GM12891 (cell line): ENCODE measurements at regions not wholly inside any gene's neighbourhood (a gene's known extent, or its start where the extent isn't known, plus 50 kb on each side); places are given as distances from the start of the nearest gene placed in this dataset.
"Not testable (repeated sequence)": the region's sequence is repeated elsewhere in the genome, so short reads cannot be mapped to it uniquely, and the experiment has no call there.

Experiments
- DNase-seq: peaks from one replicate; pipeline ENCODE4 v3.0.0; 2011; ENCODE audit warnings: low spot score; ENCODE audit not compliant: insufficient read length
- FAIRE-seq: peaks from 2 replicates; lab custom pipeline; 2011; peaks lifted over from hg19 to GRCh38; lab: Jason Lieb, UNC
- PAX5 ChIP-seq: IDR thresholded peaks from 2 replicates; pipeline ENCODE4 v1.6.1; 2011; ENCODE audit warnings: low read length, moderate library complexity, mild to moderate bottlenecking; ENCODE audit not compliant: insufficient read depth, severe bottlenecking
- POLR2A ChIP-seq: IDR thresholded peaks from 2 replicates; pipeline ENCODE4 v1.6.1; 2011; ENCODE audit warnings: low read depth, low read length, control low read depth
- POLR2AphosphoS5 ChIP-seq: IDR thresholded peaks from 2 replicates; pipeline ENCODE4 v1.6.1; 2011; ENCODE audit warnings: low read depth, low read length, control low read depth
- POU2F2 ChIP-seq: IDR thresholded peaks from 2 replicates; pipeline ENCODE4 v1.6.1; 2011; ENCODE audit warnings: low read depth, mild to moderate bottlenecking, control low read depth, low read length, moderate library complexity
- SPI1 ChIP-seq: IDR thresholded peaks from 2 replicates; pipeline ENCODE4 v1.6.1; 2011; ENCODE audit warnings: low read depth, low read length, control low read depth
- TAF1 ChIP-seq: IDR thresholded peaks from 2 replicates; pipeline ENCODE4 v1.6.1; 2011; ENCODE audit warnings: low read depth, low read length, control low read depth

DNA sequence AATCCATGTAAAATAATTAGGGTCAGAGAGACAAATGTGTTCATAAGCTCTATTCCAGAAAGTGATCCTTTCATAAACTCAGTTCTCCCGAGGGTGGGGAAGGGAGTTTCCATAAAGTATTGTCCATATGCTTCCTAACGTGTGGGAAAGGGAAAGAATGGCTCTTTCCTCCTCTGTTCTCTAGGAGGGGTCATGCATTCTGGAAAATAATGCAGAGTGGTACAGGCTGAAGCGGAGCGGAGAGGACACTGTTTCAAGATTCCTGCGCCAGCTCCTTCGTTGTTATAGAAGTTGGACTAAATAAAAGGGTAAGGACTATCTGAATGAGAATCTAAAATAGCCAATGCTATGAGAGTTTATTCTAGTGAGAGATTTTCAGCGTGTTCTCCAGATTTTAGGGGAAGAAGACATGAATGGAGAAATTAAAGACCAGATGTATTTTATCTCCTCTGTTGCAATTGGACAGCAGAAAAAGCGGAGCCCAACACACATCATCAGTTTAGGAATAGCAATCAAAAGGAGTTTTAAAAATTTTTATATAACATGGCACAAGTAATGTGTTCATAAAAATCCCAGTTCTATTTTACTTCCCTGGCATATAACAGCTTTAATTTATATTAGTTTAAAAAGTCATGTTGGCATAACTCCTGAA, 166.9 kb upstream of the MPDZ start:
- FAIRE-seq (no peak), DNase-seq (no peak)
- TF ChIP-seq TAF1 (no peak), POU2F2 (no peak), PAX5 (no peak), POLR2A (no peak), POLR2AphosphoS5 (no peak)

DNA sequence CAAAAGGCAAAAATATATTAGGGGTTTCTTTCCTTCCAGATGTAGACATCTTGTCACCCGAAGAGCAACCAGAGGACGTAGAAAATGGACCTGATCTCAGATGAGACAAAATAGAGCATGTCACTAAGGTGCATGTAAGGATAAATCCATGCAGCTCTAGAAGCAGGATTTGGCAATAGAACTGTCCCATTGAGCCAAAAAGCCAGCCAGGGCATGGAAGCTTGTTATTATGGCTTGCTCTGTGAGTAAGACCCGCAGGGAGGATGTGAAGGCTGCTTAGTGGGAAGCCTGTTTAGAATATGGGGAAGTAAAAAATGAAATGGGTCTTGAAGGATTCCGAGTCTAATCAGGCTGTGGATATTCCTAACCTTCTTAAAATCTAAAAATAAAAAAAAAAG, 165.6 kb upstream of the MPDZ start:
- TF ChIP-seq PAX5 (no peak), TAF1 (no peak), SPI1 (no peak), POLR2AphosphoS5 (no peak), POU2F2 (no peak), POLR2A (no peak)
- no peak for DNase-seq
- no peak for FAIRE-seq

DNA sequence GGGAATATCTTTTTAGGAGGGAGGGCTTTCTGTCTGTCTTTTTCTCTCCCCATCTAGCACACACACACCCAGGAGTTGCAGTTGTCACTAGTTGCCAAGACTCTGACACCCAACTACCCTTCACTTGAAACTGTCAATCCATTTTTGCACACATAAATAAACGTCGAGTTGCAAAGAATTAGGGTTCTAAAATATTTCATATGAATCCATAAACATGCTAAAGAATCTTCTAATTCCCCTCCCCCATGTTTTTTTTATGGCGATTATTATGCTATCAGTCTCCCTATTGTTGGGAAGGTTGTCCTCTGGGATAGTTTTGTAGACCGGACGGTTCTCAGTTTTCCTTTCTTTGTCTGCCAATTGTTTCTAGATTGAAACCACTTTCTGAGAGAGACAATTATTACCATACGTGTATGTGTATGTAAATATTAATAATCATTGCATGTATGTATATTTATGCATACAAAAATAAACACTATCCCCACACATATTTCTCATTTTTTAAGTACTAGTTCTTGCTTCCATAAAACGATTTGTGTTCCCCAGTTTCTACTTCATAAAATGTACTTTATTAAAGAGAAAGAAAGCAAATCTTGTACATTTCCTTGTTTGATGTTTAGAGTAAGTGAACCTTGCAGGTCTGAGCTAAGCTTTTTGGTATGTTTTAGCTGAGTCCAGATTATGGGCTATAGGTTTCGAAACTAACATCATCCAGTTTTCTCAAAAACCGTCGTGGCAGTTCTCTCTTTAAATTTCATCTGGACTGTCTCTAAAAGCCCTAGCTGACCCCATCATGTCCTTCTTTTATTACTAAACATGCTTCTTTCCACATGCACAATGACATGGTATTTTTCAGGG, 165.0 kb upstream of the MPDZ start:
- FAIRE-seq = no peak
- DNase-seq = no peak
- no peak for TF ChIP-seq PAX5
- no peak for TF ChIP-seq POLR2A
- TF ChIP-seq POU2F2 = no peak
- no peak for TF ChIP-seq SPI1
- no peak for TF ChIP-seq POLR2AphosphoS5
- no peak for TF ChIP-seq TAF1

DNA sequence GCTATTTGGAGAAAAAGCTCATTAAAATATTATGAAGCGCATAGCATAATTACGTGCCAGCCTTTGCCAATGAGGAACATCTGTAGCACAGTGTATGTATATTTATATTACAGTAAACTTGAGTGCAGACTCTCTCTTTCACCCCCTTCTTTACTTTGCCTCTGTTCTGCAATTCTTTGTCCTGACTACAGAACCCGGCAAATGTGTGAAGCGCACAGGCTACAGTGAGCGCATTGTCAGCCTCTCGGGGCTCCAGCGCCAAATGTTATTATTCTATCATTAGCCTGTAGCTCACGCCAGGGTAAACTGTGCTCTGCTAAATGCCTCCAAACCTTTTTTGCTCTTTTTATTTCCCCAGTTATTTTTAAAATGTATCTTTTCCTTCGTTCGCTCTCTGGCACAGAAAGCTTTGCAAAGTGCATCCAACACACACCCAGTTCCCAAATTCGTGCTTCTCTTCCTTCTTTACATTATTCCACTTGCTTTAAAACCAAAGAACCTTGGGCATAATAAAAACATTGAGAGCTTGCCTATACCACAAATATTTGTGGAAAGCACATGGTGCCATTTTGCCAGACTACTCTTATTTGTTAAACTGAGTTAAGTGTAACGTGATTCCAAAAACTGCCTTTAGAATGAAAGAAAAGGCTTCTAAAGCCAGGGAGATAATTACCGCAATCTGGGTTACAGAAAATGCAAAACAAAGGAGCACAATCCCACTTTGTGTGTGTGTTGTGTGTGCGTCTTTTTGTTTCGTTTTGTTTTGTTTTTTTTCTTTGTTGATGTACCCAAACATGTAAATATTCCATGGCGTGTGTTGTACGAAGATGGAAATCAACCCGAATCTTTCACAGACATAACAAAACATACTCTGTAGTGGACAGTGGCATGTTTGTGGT, 164.1 kb upstream of the MPDZ start:
- no peak for TF ChIP-seq POLR2AphosphoS5
- TF ChIP-seq POLR2A = no peak
- TF ChIP-seq TAF1 = no peak
- TF ChIP-seq SPI1 = no peak
- no peak for TF ChIP-seq POU2F2
- FAIRE-seq (no peak), DNase-seq (no peak)

DNA sequence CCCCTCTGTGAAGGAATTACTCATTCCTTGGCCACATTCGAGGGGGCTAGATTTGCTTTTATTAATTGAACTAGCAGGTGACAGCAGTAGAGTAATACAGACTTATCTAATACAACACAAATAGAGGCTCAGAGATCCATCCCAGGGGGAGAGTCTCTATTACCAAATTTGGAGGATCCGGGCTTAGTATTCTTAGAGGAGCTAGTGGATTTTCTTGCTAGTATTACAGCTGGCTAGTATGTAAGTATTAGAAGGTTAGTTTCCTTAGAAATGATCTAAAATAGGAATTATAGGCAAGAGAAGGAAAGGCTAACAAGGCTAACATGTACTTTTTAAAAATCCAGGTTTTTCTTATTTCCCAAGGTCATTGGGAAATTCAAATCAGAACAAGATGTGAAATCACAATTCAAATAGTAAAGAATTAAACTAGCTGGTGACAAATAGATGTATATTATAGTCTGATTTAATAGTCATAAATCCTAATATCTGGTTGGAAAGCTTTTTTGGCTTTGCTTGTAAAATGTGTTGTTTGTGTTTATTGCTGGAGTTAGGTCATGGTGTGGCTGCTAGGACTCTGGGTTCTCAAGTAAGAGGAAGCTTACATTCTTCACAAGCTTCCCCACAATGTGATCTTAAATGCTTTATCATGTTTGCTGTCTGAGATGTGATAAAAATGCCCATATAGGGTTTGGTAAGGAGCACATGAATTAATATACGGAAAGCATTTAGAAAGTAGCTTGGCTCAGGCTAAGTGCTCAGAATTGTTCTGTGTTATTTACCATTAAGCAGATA, 160.4 kb upstream of the MPDZ start:
- TF ChIP-seq TAF1 = no peak
- TF ChIP-seq POLR2AphosphoS5 = no peak
- TF ChIP-seq PAX5 = no peak
- no peak for TF ChIP-seq POLR2A
- TF ChIP-seq POU2F2 = no peak
- FAIRE-seq (no peak), DNase-seq (no peak)

DNA sequence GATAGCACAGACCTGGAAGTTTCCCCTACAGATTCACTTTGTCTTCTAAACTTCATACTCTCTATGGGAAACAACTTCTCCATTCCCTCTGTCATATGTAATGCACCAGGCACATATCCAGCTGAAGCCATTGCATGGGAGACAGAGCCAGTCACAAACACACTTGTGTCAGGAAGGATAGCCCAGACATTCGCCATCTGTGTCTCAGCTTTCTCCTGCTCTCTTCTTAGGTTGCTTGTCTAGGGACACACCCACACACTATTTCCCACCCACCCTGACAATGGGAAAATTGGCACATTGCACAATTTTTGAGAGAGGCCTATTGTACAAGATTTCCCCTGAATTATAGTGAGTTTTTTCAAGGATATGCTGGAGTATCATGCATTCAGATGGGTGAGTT, 158.4 kb upstream of the MPDZ start:
- no peak for TF ChIP-seq POU2F2
- no peak for TF ChIP-seq PAX5
- TF ChIP-seq POLR2A = no peak
- TF ChIP-seq POLR2AphosphoS5 = no peak
- TF ChIP-seq SPI1 = no peak
- no peak for TF ChIP-seq TAF1
- FAIRE-seq (no peak), DNase-seq (no peak)

DNA sequence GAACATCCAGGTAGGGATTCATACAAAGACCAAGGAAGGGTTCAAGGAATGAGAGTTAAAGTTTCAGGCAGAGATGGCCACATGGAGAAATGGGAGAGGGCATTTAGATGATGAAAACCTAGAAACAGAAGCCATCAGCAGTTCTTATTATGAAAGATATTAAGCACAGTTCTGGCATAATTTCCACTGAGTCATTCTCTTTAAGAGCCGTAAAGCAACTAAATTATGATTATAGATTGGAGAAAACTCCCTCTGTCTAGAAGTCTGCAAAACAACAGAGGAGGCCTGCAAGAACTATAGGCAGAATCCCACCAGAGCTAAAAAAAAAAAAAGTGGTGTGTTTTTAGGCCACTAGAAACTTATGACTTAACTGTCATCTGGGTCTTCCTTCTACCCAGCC, 157.1 kb upstream of the MPDZ start:
- no peak for FAIRE-seq
- TF ChIP-seq POLR2AphosphoS5 (no peak), POLR2A (no peak), PAX5 (no peak), TAF1 (no peak), POU2F2 (no peak), SPI1 (no peak)
- no peak for DNase-seq

DNA sequence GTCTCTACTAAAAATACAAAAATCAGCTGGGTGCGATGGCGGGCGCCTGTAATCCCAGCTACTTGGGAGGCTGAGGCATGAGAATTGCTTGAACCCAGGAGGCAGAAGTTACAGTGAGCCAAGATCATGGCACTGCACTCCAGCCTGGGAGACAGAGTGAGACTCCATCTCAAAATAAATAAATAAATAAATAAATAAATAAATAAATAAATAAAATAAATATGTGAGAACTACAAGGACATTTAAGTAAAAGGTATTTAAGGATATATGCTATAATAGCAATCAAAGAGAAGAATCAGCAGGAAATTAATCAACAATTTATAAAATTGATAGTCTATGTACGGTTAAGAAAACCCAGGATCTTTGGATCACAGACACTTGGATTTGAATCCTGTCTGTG, 154.0 kb upstream of the MPDZ start:
- not testable (repeated sequence) for DNase-seq, FAIRE-seq

DNA sequence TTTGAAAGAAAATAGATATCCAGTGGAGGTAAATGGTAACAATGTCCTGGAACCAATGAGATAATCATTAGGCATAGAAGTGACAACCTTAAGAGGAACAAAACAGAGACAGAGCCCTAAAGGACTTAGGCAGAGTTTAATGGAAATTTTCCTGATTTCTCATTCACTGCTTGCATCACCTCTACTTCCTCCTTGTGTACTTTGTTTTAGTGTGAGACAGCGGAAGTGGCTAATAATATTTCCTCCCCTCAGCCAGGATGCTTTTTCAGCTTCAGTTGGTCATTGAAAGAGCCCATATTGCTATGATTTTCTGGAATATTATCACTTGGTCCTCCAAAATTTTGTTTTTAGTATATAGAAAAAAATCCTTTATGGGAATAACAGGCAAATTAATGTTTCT, 153.4 kb upstream of the MPDZ start:
- FAIRE-seq (no peak), DNase-seq (no peak)
- TF ChIP-seq PAX5 = no peak
- TF ChIP-seq POLR2AphosphoS5 = no peak
- no peak for TF ChIP-seq POU2F2
- no peak for TF ChIP-seq SPI1
- TF ChIP-seq POLR2A = no peak
